CD4-positive, alpha-beta T cell (primary cell): ENCODE measurements at regions not wholly inside any gene's neighbourhood (a gene's known extent, or its start where the extent isn't known, plus 50 kb on each side); places are given as distances from the start of the nearest gene placed in this dataset.

Experiments
- ATAC-seq: fragments of 200-7000 bp; cut with Tn5 transposase; one replicate; pipeline ENCODE4 v1.10.0; 2022; ENCODE audit warnings: mild to moderate bottlenecking; ENCODE audit not compliant: poor library complexity
- CTCF ChIA-PET: fragments of 350-600 bp; sonication (Branson Sonifier 250); formaldehyde crosslinking; loops from one replicate; lab custom pipeline; 2021; ENCODE audit warnings: antibody characterized with exemption, inconsistent platforms; lab: Charles Lee
- POLR2A ChIA-PET: fragments of 350-600 bp; sonication (Branson Sonifier 250); formaldehyde crosslinking; loops from one replicate; lab custom pipeline; 2021; ENCODE audit warnings: antibody characterized with exemption, inconsistent platforms; lab: Charles Lee
- DNase-seq, 14 experiments: peaks; one replicate each; pipeline ENCODE4 v3.0.0-alpha.2; 2013 to 2020; ENCODE audit warnings: mixed read lengths in 2 of 14
- H3K27ac ChIP-seq, 2 donors: one replicate each; pipeline versions ENCODE4 v1.5.1 to v1.7.0; 2013; ENCODE audit warnings: low read length in 2 of 2, low read depth in 1 of 2, mild to moderate bottlenecking in 1 of 2
- H3K27me3 ChIP-seq, 2 experiments: 1 replicate in 1 of 2; 2 replicates in 1 of 2; pipeline versions ENCODE4 v1.6.1 to v1.7.0; 2013; ENCODE audit warnings: low read length in 2 of 2, control low read depth in 1 of 2, mild to moderate bottlenecking in 1 of 2, moderate library complexity in 1 of 2; ENCODE audit not compliant: insufficient read depth in 2 of 2, control insufficient read depth in 1 of 2
- H3K36me3 ChIP-seq: one replicate; pipeline ENCODE4 v1.6.1; 2013; ENCODE audit warnings: low read length, control low read depth; ENCODE audit not compliant: insufficient read depth
- H3K4me1 ChIP-seq: one replicate; pipeline ENCODE4 v1.6.1; 2013; ENCODE audit warnings: low read length, control low read depth; ENCODE audit not compliant: insufficient read depth
- H3K4me3 ChIP-seq: one replicate; pipeline ENCODE4 v1.5.1; 2013; ENCODE audit warnings: mild to moderate bottlenecking, low read length, moderate library complexity
- H3K9me3 ChIP-seq, 2 experiments: 1 replicate in 1 of 2; 2 replicates in 1 of 2; pipeline versions ENCODE4 v1.6.1 to v1.7.0; 2013; ENCODE audit warnings: low read length in 2 of 2, mild to moderate bottlenecking in 2 of 2, control low read depth in 1 of 2, moderate library complexity in 1 of 2; ENCODE audit not compliant: control insufficient read depth in 1 of 2, insufficient read depth in 1 of 2
- H3K27ac Mint-ChIP-seq: one replicate; pipeline ENCODE4 v1.8.0; 2020; ENCODE audit warnings: mixed read lengths
- H3K27me3 Mint-ChIP-seq: one replicate; pipeline ENCODE4 v1.8.0; 2021; ENCODE audit warnings: mixed read lengths
- H3K36me3 Mint-ChIP-seq: one replicate; pipeline ENCODE4 v1.8.0; 2021; ENCODE audit warnings: low read depth, mixed read lengths
- H3K4me1 Mint-ChIP-seq: one replicate; pipeline ENCODE4 v1.8.0; 2021; ENCODE audit warnings: low read depth, mixed read lengths
- H3K4me3 Mint-ChIP-seq: one replicate; pipeline ENCODE4 v1.8.0; 2020; ENCODE audit warnings: mild to moderate bottlenecking, mixed read lengths
- H3K9me3 Mint-ChIP-seq: one replicate; pipeline ENCODE4 v1.8.0; 2020; ENCODE audit warnings: mixed read lengths
- intact Hi-C, 2 experiments: fragments of 100-400 bp; cut with DNase I in 1 of 2; cut with micrococcal nuclease in 1 of 2; formaldehyde crosslinking; loops; one replicate each; pipeline versions ENCODE4 v1.15.1 to v1.9.0; 2023 to 2025; cut with DNase I, micrococcal nuclease
- TF ChIP-seq, protein P1 (sequence below): fragments of 200-600 bp; IDR thresholded peaks from one replicate; pipeline ENCODE4 v1.8.0; 2022; ENCODE audit warnings: antibody characterized with exemption, mild to moderate bottlenecking

DNA sequence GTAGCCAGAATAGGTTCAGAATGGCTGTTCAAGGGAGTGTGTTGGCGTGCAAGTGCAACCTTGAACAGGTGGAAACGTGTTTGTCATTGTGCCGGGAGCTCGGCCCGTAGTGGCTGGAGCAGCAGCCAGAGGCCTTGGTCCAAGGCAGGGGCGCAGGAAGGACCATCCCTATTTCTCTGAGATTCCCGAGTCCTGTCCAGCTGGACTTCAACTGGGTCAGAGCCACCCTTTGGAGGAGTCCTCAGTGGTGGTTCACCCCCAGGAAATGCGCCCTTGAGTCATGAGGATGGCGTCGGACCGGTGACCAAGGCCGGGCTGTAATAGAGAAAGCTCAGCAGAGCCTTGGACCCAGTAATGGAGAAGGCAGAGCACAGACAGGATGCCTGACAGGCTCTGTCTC is 1402.0 kb downstream of the BRD1 start:
- Histone ChIP-seq H3K36me3 (no peaks in the 10 kb centered on the region), H3K9me3 (peaks cover 0 to 13% of the 10 kb centered on the region in 2 experiments), H3K4me1 (no peaks in the 10 kb centered on the region), H3K27me3 (no peaks in the 10 kb centered on the region), H3K27ac (no peak overlapping the region), H3K4me3 (no peak overlapping the region)
- intact Hi-C loops = no loop called here
- POLR2A ChIA-PET = no interaction called here
- no peak overlapping the region for H3K27ac Mint-ChIP-seq
- H3K36me3 Mint-ChIP-seq = no peaks in the 10 kb centered on the region
- CTCF ChIA-PET = no interaction called here
- H3K9me3 Mint-ChIP-seq = no peaks in the 10 kb centered on the region
- no peaks in the 10 kb centered on the region for H3K4me1 Mint-ChIP-seq
- H3K4me3 Mint-ChIP-seq = no peak overlapping the region
- ATAC-seq (no peak), DNase-seq (no peak)
- H3K27me3 Mint-ChIP-seq = no peaks in the 10 kb centered on the region
- TF ChIP-seq, protein P1, sequence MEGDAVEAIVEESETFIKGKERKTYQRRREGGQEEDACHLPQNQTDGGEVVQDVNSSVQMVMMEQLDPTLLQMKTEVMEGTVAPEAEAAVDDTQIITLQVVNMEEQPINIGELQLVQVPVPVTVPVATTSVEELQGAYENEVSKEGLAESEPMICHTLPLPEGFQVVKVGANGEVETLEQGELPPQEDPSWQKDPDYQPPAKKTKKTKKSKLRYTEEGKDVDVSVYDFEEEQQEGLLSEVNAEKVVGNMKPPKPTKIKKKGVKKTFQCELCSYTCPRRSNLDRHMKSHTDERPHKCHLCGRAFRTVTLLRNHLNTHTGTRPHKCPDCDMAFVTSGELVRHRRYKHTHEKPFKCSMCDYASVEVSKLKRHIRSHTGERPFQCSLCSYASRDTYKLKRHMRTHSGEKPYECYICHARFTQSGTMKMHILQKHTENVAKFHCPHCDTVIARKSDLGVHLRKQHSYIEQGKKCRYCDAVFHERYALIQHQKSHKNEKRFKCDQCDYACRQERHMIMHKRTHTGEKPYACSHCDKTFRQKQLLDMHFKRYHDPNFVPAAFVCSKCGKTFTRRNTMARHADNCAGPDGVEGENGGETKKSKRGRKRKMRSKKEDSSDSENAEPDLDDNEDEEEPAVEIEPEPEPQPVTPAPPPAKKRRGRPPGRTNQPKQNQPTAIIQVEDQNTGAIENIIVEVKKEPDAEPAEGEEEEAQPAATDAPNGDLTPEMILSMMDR = no peak

DNA sequence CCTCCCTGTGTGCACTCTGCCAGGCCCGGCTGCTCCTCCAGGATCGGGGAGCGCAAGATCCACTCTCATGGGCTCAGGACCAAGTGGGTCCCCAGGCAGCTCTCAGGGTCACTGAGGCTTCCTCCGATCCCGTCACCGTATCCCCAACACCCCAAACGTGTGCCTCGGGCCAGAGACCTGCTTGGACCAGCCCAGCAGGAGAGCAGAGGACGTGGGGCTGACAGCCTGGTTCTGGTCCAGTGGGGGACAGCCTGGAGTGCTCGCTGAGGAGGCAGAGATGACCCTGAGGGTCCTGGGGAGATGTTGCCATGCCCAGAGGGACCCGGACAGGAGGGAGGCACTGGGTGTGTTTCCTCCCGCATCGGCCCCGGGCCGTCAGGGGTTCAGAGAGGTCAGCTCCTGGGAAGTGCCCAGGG is 1402.6 kb downstream of the BRD1 start:
- no peaks in the 10 kb centered on the region for H3K36me3 ChIP-seq
- H3K36me3 Mint-ChIP-seq = no peaks in the 10 kb centered on the region
- H3K4me1 Mint-ChIP-seq = no peaks in the 10 kb centered on the region
- CTCF ChIA-PET = no interaction called here
- peaks cover 0 to 13% of the 10 kb centered on the region in 2 experiments for H3K9me3 ChIP-seq
- H3K27ac ChIP-seq = no peak overlapping the region
- H3K4me1 ChIP-seq = no peaks in the 10 kb centered on the region
- DNase-seq = no peak
- no peak overlapping the region for H3K4me3 Mint-ChIP-seq
- no peaks in the 10 kb centered on the region for H3K27me3 ChIP-seq
- TF ChIP-seq, protein P1 = no peak
- H3K4me3 ChIP-seq = no peak overlapping the region
- H3K9me3 Mint-ChIP-seq = no peaks in the 10 kb centered on the region
- intact Hi-C loops = no loop called here
- H3K27me3 Mint-ChIP-seq = peaks cover 3% of the 10 kb centered on the region
- no peak overlapping the region for H3K27ac Mint-ChIP-seq
- POLR2A ChIA-PET = no interaction called here
- no peak for ATAC-seq

DNA sequence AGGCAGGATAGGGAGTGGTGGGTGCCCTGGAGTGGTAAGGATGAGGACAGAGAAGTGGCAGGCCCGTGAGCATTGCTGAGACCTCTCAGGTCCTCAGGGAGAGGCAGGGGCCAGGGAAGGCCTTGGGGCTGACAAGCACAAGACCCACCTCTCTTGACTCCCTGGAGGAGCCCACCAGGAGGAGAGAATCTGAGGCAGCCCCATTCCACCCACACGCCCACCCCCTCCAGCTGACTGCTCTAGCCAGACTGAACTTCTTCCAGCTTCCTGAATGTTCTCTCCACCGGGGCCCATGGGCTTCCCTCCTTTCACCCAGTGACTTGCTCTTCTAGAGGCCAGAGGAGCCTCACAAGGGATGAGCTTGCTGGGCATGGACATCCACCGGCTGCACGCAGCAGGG is 1403.0 kb downstream of the BRD1 start:
- intact Hi-C loops = no loop called here

More for the DNA sequence above, 1403.0 kb downstream of the BRD1 start:
- Histone ChIP-seq H3K9me3 (peaks cover 0 to 13% of the 10 kb centered on the region in 2 experiments), H3K36me3 (no peaks in the 10 kb centered on the region), H3K27me3 (no peaks in the 10 kb centered on the region), H3K27ac (no peak overlapping the region), H3K4me1 (no peaks in the 10 kb centered on the region), H3K4me3 (no peak overlapping the region)
- H3K4me3 Mint-ChIP-seq = no peak overlapping the region
- H3K27me3 Mint-ChIP-seq = peaks cover 5% of the 10 kb centered on the region
- no peak for DNase-seq
- TF ChIP-seq, protein P1 = no peak
- no peaks in the 10 kb centered on the region for H3K36me3 Mint-ChIP-seq
- POLR2A ChIA-PET = no interaction called here
- H3K27ac Mint-ChIP-seq = no peak overlapping the region
- H3K9me3 Mint-ChIP-seq = no peaks in the 10 kb centered on the region
- CTCF ChIA-PET = no interaction called here
- H3K4me1 Mint-ChIP-seq = no peaks in the 10 kb centered on the region
- no peak for ATAC-seq
